Nucleus accumbens (tissue), 56 donors: ENCODE measurements at regions not wholly inside any gene's neighbourhood (a gene's known extent, or its start where the extent isn't known, plus 50 kb on each side); places are given as distances from the start of the nearest gene placed in this dataset.
"Not testable (repeated sequence)": the region's sequence is repeated elsewhere in the genome, so short reads cannot be mapped to it uniquely, and the experiment has no call there.

Experiments
- DNase-seq, 56 donors: peaks; one replicate each; lab custom pipeline; 2025; lab: John Stamatoyannopoulos, UW

GRCh38 chr5:98504505-98504904 lies 269.0 kb upstream of the RGMB start:
- DNase-seq = no peak

DNA sequence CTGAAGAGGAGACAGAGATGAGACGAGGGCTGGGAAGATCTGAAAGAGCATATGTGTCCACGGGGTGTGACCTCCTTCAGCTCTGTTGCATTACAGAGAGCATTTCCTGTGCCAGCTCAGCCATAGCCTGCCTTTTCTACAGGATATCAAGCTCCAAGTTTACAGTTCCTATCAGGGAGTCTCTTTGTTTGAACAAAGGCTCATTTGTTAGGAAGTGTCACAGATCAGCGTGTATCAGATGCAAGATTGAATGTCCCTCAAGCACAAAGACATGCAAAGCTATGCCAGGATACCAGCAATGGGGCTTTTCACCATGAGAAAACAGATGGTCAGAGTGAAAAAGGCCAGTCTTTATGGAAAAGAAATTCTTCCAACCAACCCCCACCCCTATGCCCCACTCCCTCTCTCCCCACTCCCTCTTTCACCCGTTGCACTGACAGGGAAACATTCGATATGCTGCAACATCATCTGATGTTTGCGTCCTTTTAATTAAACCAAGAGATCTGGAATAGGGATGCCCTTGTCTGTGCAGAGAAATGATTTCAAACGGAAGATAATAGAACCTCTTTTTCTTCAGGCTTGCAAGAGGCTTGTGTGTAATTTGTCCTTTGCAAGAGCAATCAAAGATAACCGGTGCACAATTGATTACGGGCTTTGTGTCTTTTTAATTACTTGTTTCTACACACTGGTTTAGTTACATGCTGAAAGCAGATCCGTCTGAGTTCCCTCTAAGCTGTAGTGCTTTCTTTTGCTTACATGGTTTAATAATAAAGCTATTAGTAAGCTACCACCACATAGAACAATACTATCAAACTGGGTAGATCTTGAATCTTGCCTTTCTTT lies 263.1 kb upstream of the RGMB start:
- DNase-seq = peak in 31 of 56 donors; percentile 2 to 49 (median 19)

DNA sequence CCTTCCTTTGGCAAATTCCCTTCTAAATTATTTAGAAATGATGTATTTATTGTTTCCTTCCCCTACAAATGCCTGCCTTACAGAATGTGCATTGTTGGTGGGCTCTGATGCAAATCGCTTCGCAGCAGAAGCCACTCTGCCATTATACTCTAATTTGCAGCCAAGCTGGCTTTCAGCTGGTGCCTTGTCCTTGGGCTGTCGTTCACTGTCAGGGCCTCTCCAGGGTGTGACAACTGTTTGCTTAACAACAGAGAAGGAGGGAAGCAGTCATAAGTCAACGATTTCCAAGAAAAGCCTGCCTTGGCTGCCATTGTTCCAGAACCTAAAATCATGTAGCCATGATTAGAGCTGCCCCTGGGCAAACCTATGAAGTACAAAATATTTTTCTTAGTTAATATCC lies 260.1 kb upstream of the RGMB start:
- no peak for DNase-seq

GRCh38 chr5:98514215-98514614 lies 259.2 kb upstream of the RGMB start:
- no peak for DNase-seq

- no peak for DNase-seq
These were observed 256.8 kb upstream of the RGMB start for GRCh38 chr5:98516701-98517100.

- peak in 3 of 56 donors; percentile 1 to 2 (median 1) for DNase-seq
These were observed 255.7 kb upstream of the RGMB start for GRCh38 chr5:98517560-98518366.

DNA sequence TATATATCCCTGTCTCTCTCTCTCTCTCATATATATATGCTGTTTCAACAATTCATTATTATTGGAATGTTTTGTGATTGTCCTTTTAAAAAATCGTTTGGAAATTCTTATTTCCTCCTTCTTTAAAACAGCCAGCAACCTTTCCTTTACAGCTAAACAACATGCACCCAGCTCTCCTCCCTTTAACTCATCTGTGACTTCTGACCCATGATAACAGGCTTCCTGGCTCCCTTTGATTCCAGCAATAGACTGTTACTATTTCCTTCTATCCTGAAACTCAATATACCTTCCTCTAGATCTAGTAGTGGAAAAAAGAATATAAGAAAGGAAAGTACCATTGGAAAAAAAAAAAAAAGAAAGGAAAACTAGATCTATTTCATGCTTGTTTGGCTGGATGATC lies 254.7 kb upstream of the RGMB start:
- DNase-seq = no peak

GRCh38 chr5:98519571-98519970 lies 253.9 kb upstream of the RGMB start:
- no peak for DNase-seq

DNA sequence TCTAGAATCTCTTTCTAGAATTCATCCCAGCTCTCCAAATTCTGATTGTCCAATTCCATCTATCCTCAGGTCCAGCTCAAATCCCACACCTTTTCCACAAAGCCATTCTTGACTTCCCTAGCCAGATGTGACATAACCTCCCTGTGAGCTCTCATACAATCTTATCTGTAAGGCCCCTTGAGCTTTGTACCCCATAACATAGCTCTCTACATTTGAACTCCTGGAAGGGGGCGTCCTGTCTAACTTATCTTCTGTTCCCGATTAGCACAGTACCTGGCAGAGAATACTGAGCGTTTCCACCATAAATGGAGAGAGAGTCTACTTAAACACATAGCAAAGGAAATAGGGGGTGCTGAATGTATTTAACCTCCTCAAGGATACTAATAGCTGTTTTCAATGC lies 251.6 kb upstream of the RGMB start:
- DNase-seq = no peak

DNA sequence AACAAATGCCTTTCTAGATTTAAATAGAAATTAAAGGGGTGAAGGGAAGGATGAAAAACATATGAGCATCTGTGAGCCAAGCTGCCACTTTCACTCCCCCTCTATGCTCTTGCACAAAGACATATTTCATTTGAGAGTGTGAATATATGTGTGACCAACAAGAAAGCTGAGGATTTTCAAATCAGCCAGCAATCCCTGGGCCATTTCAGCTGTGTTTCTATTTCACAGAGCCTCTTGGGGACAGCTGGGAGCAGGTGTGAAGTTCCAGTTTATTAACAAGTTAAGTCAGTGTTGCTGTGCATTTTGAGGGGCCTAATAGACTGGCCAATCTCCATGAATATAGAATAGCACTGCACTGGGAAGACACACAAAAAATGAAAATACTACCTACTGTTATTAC lies 248.7 kb upstream of the RGMB start:
- no peak for DNase-seq

DNA sequence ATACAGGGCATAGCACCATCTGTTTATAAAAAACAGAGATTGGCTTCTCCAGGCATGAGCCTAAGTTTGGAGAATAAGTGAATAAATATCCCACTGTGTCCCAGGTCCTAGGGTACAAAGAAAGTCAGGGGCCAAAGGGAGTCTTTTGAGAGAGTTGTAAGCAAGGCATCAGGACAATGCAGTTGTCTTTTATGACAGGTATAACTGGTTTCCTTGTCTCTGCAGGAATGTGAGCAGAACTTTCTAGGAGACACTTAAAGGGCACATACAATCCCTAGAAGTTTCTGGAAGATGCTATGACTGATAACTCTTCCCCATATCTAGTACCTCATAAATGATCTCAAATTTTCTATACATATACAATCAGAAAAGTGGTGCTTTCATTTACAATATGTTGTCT lies 245.6 kb upstream of the RGMB start:
- no peak for DNase-seq

DNA sequence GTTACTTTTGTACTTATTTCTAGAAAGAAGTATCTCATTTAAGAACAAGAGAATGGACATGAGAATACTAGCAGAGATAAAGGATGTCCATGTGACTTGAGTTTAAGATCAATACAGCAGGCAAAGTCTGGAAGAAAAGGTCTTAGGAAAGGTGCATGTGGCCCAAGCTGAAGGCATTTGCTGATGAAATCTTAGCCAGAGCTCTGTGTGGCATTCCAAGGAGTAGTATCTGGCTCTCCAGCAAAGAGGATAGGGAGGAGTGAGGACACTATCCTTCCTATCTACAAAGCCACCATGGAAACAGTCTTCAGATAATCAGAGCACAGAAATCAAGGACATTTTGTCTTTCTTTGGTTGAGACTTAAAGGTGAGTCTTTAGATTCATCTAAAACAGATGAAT lies 244.1 kb upstream of the RGMB start:
- DNase-seq = no peak

DNA sequence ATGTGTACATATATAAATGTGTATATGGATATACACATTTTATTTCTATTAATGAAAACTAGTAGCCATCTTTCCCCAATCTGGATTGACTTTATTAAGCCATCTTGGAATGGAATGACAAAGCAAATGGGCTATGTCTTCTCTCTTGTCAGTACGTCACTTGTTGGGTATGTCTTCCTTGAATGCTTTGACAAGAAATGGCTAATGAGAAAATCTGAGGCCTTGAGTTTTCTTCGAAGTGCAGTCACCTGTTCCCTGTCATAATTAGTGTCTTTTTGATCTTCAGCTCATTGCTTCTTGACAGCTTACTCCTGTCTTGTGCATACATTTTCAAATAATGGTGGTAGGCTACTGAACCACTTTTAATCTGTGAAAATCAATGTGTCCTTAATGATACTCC lies 243.2 kb upstream of the RGMB start:
- no peak for DNase-seq

GRCh38 chr5:98535901-98536300 lies 237.6 kb upstream of the RGMB start:
- no peak for DNase-seq

DNA sequence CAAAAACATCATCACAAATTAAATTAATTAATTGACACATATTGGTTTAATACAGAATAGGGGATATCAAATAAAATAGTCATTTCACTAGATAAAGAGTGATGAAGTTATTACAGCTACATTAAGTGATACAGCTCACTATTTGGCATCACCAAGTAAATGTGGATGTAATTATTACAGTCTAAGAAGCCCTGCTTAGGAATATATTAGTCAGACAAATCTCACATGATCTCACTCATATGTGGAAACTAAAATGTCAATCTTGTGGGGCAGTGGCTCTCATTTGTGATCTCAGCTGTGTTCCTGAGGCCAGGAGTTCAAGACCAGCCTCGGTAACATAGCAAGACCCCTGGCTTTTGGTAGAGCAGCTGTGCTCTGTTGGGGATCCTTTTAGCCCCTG lies 233.4 kb upstream of the RGMB start:
- DNase-seq = no peak

DNA sequence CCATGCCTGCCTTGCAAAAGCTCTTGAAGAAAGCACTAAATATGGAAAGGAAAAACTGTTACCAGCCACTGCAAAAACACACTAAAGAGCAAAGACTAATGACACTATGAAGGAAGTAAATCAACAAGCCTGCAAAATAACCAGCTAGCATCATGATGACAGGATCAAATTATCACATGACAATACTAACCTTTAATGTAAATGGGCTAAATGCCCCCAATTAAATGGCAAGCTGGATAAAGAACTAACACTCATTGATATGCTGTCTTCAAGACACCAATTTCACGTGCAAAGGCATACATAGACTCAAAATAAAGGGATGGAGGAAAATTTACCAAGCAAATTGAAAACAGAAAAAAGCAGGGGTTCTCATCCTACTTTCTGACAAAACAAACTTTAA lies 231.8 kb upstream of the RGMB start:
- no peak for DNase-seq

- no peak for DNase-seq
These were observed 230.0 kb upstream of the RGMB start for GRCh38 chr5:98543490-98543889.

DNA sequence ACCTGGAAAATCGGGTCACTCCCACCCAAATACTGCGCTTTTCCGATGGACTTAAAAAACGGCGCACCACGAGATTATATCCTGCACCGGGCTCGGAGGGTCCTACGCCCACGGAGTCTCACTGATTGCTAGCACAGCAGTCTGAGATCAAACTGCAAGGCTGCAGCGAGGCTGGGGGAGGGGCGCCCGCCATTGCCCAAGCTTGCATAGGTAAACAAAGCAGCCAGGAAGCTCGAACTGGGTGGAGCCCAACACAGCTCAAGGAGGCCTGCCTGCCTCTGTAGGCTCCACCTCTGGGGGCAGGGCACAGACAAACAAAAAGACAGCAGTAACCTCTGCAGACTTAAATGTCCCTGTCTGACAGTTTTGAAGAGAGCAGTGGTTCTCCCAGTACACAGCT lies 226.5 kb upstream of the RGMB start:
- DNase-seq = not testable (repeated sequence)

DNA sequence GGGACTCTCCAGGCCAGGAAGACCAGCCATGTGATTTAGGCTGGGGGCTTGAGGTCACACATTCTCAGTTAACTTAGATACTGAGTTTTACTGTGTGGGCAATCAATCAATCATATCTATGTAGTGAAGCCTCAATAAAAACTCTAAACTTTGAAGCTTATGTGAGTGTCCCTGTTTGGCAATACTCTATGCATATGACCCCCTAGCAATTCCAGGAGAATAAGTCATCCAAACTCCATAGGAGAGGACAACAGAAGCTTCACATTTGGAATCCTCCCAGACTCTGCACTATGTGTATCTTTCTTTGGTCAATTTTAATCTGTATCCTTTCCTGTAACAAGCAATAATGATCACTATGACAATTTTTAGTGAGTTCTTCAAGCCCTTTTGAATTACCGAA lies 216.8 kb upstream of the RGMB start:
- no peak for DNase-seq

DNA sequence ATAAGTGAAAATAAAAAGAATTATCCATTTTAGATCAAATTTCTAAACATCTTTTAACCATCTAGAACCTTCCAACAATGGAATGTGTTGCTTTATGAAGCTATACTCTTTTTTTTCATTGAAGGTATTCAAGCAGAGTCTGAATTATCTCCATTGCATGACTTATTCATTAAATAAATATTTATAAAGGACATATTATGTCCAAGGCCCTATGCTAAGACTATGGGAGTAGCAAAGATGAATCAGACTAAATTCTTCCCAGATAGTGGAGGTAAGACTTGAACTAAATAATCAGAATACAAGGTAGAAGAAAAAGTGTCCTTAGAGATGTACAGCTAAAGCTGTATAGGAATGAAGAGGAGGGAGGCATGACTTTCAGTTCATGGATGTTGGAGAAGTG lies 215.5 kb upstream of the RGMB start:
- DNase-seq = no peak

GRCh38 chr5:98563885-98564653 lies 209.4 kb upstream of the RGMB start:
- no peak for DNase-seq
